H9 (cell line): ENCODE measurements at regions not wholly inside any gene's neighbourhood (a gene's known extent, or its start where the extent isn't known, plus 50 kb on each side); places are given as distances from the start of the nearest gene placed in this dataset.

Experiments
- DNase-seq: peaks from one replicate; pipeline ENCODE4 v3.0.0-alpha.2; 2017
- H2AFZ ChIP-seq: one replicate; pipeline ENCODE4 v1.6.1; 2013; ENCODE audit warnings: mild to moderate bottlenecking, low read length, control low read depth, moderate library complexity
- H2AK5ac ChIP-seq: 2 replicates; pipeline ENCODE4 v1.6.1; 2013; ENCODE audit warnings: low read length, control low read depth, mixed read lengths; ENCODE audit not compliant: insufficient read length
- H2BK120ac ChIP-seq: one replicate; pipeline ENCODE4 v1.6.1; 2013; ENCODE audit warnings: low read depth, mild to moderate bottlenecking, low read length, control low read depth, inconsistent platforms; ENCODE audit not compliant: poor library complexity, severe bottlenecking
- H2BK12ac ChIP-seq: 2 replicates; pipeline ENCODE4 v1.6.1; 2013; ENCODE audit warnings: low read length, control low read depth, mixed read lengths, low read depth; ENCODE audit not compliant: insufficient read length
- H2BK15ac ChIP-seq: 2 replicates; pipeline ENCODE4 v1.6.1; 2013; ENCODE audit warnings: low read depth, low read length, control low read depth
- H2BK20ac ChIP-seq: one replicate; pipeline ENCODE4 v1.6.1; 2013; ENCODE audit warnings: low read depth, mild to moderate bottlenecking, low read length, control low read depth, inconsistent platforms; ENCODE audit not compliant: poor library complexity, severe bottlenecking
- H2BK5ac ChIP-seq: 2 replicates; pipeline ENCODE4 v1.6.1; 2013; ENCODE audit warnings: low read length, control low read depth, mixed read lengths; ENCODE audit not compliant: insufficient read length
- H3K14ac ChIP-seq: 2 replicates; pipeline ENCODE4 v1.6.1; 2013; ENCODE audit warnings: low read length, control low read depth; ENCODE audit not compliant: insufficient read depth
- H3K18ac ChIP-seq: 2 replicates; pipeline ENCODE4 v1.6.1; 2013; ENCODE audit warnings: low read depth, mild to moderate bottlenecking, mixed read lengths, low read length, control low read depth; ENCODE audit not compliant: insufficient read length
- H3K23ac ChIP-seq: 2 replicates; pipeline ENCODE4 v1.6.1; 2013; ENCODE audit warnings: low read length, control low read depth, mixed read lengths, low read depth; ENCODE audit not compliant: insufficient read length
- H3K23me2 ChIP-seq: 2 replicates; pipeline ENCODE4 v1.6.1; 2013; ENCODE audit warnings: low read depth, mild to moderate bottlenecking, mixed read lengths, low read length, control low read depth; ENCODE audit not compliant: insufficient read length, poor library complexity, severe bottlenecking
- H3K27ac ChIP-seq: 2 replicates; pipeline ENCODE4 v1.5.1; 2013; ENCODE audit warnings: low read length, control low read depth, mixed read lengths, low read depth; ENCODE audit not compliant: insufficient read length
- H3K27me3 ChIP-seq: 2 replicates; pipeline ENCODE4 v1.6.1; 2013; ENCODE audit warnings: low read length, control low read depth, inconsistent platforms; ENCODE audit not compliant: insufficient read depth
- H3K4ac ChIP-seq: 2 replicates; pipeline ENCODE4 v1.6.1; 2013; ENCODE audit warnings: low read depth, mild to moderate bottlenecking, control low read depth, inconsistent platforms, low read length, moderate library complexity
- H3K4me1 ChIP-seq: 2 replicates; pipeline ENCODE4 v1.6.1; 2013; ENCODE audit warnings: low read length, control low read depth, inconsistent platforms; ENCODE audit not compliant: insufficient read depth
- H3K4me2 ChIP-seq: 2 replicates; pipeline ENCODE4 v1.6.1; 2013; ENCODE audit warnings: low read length, control low read depth, mixed read lengths; ENCODE audit not compliant: insufficient read length, insufficient read depth
- H3K56ac ChIP-seq: 2 replicates; pipeline ENCODE4 v1.6.1; 2013; ENCODE audit warnings: low read depth, mild to moderate bottlenecking, mixed read lengths, low read length, control low read depth; ENCODE audit not compliant: insufficient read length
- H3K79me1 ChIP-seq: 2 replicates; pipeline ENCODE4 v1.6.1; 2013; ENCODE audit warnings: low read depth, mild to moderate bottlenecking, moderate library complexity, low read length, control low read depth, inconsistent platforms; ENCODE audit not compliant: insufficient read depth, poor library complexity, severe bottlenecking
- H3K79me2 ChIP-seq: 2 replicates; pipeline ENCODE4 v1.6.1; 2013; ENCODE audit warnings: low read length, control low read depth, inconsistent platforms; ENCODE audit not compliant: insufficient read depth
- H3K9ac ChIP-seq: 2 replicates; pipeline ENCODE4 v1.6.1; 2013; ENCODE audit warnings: low read length, control low read depth, mixed read lengths; ENCODE audit not compliant: insufficient read length; ENCODE audit errors: extremely low read depth
- H3K9me3 ChIP-seq: one replicate; pipeline ENCODE4 v1.6.1; 2013; ENCODE audit warnings: low read depth, low read length, inconsistent platforms; ENCODE audit not compliant: control insufficient read depth
- H3T11ph ChIP-seq: one replicate; pipeline ENCODE4 v1.6.1; 2013; ENCODE audit warnings: mild to moderate bottlenecking, low read length, control low read depth, inconsistent platforms
- H4K20me1 ChIP-seq: one replicate; pipeline ENCODE4 v1.6.1; 2013; ENCODE audit not compliant: control insufficient read depth, insufficient read length, insufficient read depth
- H4K5ac ChIP-seq: 2 replicates; pipeline ENCODE4 v1.6.1; 2013; ENCODE audit warnings: low read depth, mild to moderate bottlenecking, mixed read lengths, low read length, control low read depth; ENCODE audit not compliant: insufficient read length
- H4K8ac ChIP-seq: replicated peaks from 2 replicates; pipeline ENCODE4 v1.6.1; 2013; ENCODE audit warnings: low read length, control low read depth, mixed read lengths, low read depth; ENCODE audit not compliant: insufficient read length
- H4K91ac ChIP-seq: 2 replicates; pipeline ENCODE4 v1.6.1; 2013; ENCODE audit warnings: low read depth, mild to moderate bottlenecking, moderate library complexity, mixed read lengths, low read length, control low read depth; ENCODE audit not compliant: insufficient read length
- H3K27ac Mint-ChIP-seq, 3 experiments: 2 replicates in 2 of 3; 3 replicates in 1 of 3; pipeline ENCODE4 v1.8.0; 2020 to 2021; ENCODE audit warnings: mixed read lengths in 3 of 3, mild to moderate bottlenecking in 1 of 3, moderate library complexity in 1 of 3
- H3K27me3 Mint-ChIP-seq: 2 replicates; pipeline ENCODE4 v1.8.0; 2021; ENCODE audit warnings: low read depth, mild to moderate bottlenecking, moderate library complexity, mixed read lengths
- H3K36me3 Mint-ChIP-seq, 3 experiments: 2 replicates in 2 of 3; 3 replicates in 1 of 3; pipeline ENCODE4 v1.8.0; 2020 to 2021; ENCODE audit warnings: low read depth in 3 of 3, mixed read lengths in 3 of 3; ENCODE audit not compliant: insufficient read depth in 1 of 3
- H3K4me1 Mint-ChIP-seq, 2 experiments: 2 replicates each; pipeline ENCODE4 v1.8.0; 2020; ENCODE audit warnings: mixed read lengths in 2 of 2
- H3K4me3 Mint-ChIP-seq, 2 experiments: 2 replicates in 1 of 2; 3 replicates in 1 of 2; pipeline ENCODE4 v1.8.0; 2020 to 2021; ENCODE audit warnings: mild to moderate bottlenecking in 2 of 2, mixed read lengths in 2 of 2, moderate library complexity in 1 of 2
- H3K9me3 Mint-ChIP-seq, 2 experiments: 2 replicates in 1 of 2; 3 replicates in 1 of 2; pipeline ENCODE4 v1.8.0; 2020; ENCODE audit warnings: mild to moderate bottlenecking in 2 of 2, mixed read lengths in 2 of 2, moderate library complexity in 1 of 2
- TF ChIP-seq, protein P1 (sequence below): fragments of 200-600 bp; sonication (generic); conservative IDR thresholded peaks from 3 replicates; pipeline ENCODE4 v1.8.0; 2021; ENCODE audit warnings: antibody characterized with exemption, mild to moderate bottlenecking

DNA sequence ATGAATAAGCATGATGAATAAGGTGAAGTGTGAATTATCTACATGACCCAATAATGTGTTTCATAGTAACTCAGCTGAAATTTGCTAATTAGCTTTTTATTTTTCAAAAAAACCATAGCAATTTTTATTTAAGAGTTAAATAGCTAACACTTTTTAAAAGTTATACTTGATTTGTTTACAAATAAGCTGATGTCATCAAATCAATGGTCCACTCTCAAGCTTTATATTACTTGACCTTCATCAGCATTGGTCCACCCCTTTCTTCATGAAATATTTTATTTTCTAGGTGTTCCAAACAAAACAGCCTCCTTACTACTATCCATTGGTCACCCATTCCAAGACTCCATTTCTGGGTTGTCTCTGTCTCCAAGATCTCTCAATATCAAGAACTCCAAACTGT, 649.0 kb upstream of the TENM3 start:
- H3K14ac ChIP-seq = no peak overlapping the region
- H3K4me1 Mint-ChIP-seq = no peaks in the 10 kb centered on the region
- no peak overlapping the region for H3K4ac ChIP-seq
- H4K91ac ChIP-seq = no peak overlapping the region
- no peak for DNase-seq
- H2BK20ac ChIP-seq = no peak overlapping the region
- H2AFZ ChIP-seq = no peak overlapping the region
- no peak overlapping the region for H3K4me2 ChIP-seq
- no peaks in the 10 kb centered on the region for H3K27me3 ChIP-seq
- H3K79me2 ChIP-seq = 0 out of 2 replicates have a peak, but pooled peaks cover 2% of the 10 kb centered on the region
- no peak overlapping the region for H2BK15ac ChIP-seq
- H4K20me1 ChIP-seq = no peaks in the 10 kb centered on the region
- peaks cover 1% of the 10 kb centered on the region; the same call in 1 of the 2 replicates for H3K27me3 Mint-ChIP-seq
- H2AK5ac ChIP-seq = no peak overlapping the region
- no peak overlapping the region for H4K8ac ChIP-seq
- TF ChIP-seq, protein P1, sequence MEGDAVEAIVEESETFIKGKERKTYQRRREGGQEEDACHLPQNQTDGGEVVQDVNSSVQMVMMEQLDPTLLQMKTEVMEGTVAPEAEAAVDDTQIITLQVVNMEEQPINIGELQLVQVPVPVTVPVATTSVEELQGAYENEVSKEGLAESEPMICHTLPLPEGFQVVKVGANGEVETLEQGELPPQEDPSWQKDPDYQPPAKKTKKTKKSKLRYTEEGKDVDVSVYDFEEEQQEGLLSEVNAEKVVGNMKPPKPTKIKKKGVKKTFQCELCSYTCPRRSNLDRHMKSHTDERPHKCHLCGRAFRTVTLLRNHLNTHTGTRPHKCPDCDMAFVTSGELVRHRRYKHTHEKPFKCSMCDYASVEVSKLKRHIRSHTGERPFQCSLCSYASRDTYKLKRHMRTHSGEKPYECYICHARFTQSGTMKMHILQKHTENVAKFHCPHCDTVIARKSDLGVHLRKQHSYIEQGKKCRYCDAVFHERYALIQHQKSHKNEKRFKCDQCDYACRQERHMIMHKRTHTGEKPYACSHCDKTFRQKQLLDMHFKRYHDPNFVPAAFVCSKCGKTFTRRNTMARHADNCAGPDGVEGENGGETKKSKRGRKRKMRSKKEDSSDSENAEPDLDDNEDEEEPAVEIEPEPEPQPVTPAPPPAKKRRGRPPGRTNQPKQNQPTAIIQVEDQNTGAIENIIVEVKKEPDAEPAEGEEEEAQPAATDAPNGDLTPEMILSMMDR = no peak
- H3K36me3 Mint-ChIP-seq = no peaks in the 10 kb centered on the region
- H3K79me1 ChIP-seq = no peaks in the 10 kb centered on the region
- no peak overlapping the region for H2BK120ac ChIP-seq
- no peak overlapping the region for H3K18ac ChIP-seq
- H3K56ac ChIP-seq = no peak overlapping the region
- no peaks in the 10 kb centered on the region for H3K9me3 ChIP-seq
- H3K27ac ChIP-seq = no peak overlapping the region
- no peaks in the 10 kb centered on the region for H3K23me2 ChIP-seq
- no peaks in the 10 kb centered on the region for H3K4me1 ChIP-seq
- no peak overlapping the region for H3T11ph ChIP-seq
- H4K5ac ChIP-seq = no peak overlapping the region
- no peak overlapping the region for H3K23ac ChIP-seq
- no peaks in the 10 kb centered on the region for H3K9me3 Mint-ChIP-seq
- no peak overlapping the region for H3K9ac ChIP-seq
- H2BK5ac ChIP-seq = no peak overlapping the region
- H3K4me3 Mint-ChIP-seq = no peak overlapping the region
- no peak overlapping the region for H3K27ac Mint-ChIP-seq
- H2BK12ac ChIP-seq = no peak overlapping the region
